HCT116 (cell line): ENCODE measurements at regions not wholly inside any gene's neighbourhood (a gene's known extent, or its start where the extent isn't known, plus 50 kb on each side); places are given as distances from the start of the nearest gene placed in this dataset.

Experiments used
- ATAC-seq: fragments of 200-7000 bp; cut with Tn5 transposase; 2 replicates; pipeline ENCODE4 v1.9.1; 2020; ENCODE audit warnings: mild to moderate bottlenecking, moderate library complexity
- BruUV-seq: library from RNA; stranded (reverse); fragments of 400-500 nt; replicated peaks from 2 replicates; lab custom pipeline; 2021; lab: Mats Ljungman, UMichigan
- CTCF ChIA-PET: fragments of 300-600 bp; sonication (Branson Sonifier 250); formaldehyde crosslinking; loops from one replicate; lab custom pipeline; 2021; ENCODE audit warnings: antibody characterized with exemption; lab: Charles Lee
- POLR2A ChIA-PET: fragments of 300-600, 350-600 bp; sonication (Branson Sonifier 250); formaldehyde crosslinking; loops from one replicate; lab custom pipeline; 2021; ENCODE audit warnings: antibody characterized with exemption; lab: Charles Lee
- RAD21 ChIA-PET, 2 experiments: fragments of 300-600 bp; sonication (Branson Sonifier 250); formaldehyde crosslinking; loops; one replicate each; lab custom pipeline; 2023; ENCODE audit warnings: low total read pairs in 2 of 2; ENCODE audit not compliant: uncharacterized antibody in 2 of 2, unreplicated experiment in 2 of 2, low non-redundant PET in 1 of 2; lab: Charles Lee
- DNase-seq: peaks from one replicate; pipeline ENCODE4 v3.0.0-alpha.2; 2010; ENCODE audit warnings: low read depth, low spot score
- H2AFZ ChIP-seq: fragments of 200-600 bp; shearing (Covaris generic), sonication (generic); 2 replicates; pipeline ENCODE4 v1.6.1; 2017; ENCODE audit warnings: low read depth, mixed run types, mixed read lengths, antibody characterized with exemption, low read length; ENCODE audit not compliant: poor library complexity, severe bottlenecking
- H3K27ac ChIP-seq: 2 replicates; pipeline ENCODE4 v1.5.1; 2012; ENCODE audit warnings: low read depth, low read length
- H3K27me3 ChIP-seq: fragments of 200-600 bp; sonication (generic); 2 replicates; pipeline ENCODE4 v1.6.1; 2016; ENCODE audit warnings: mixed run types, low read length, mixed read lengths; ENCODE audit not compliant: insufficient read depth
- H3K36me3 ChIP-seq, 2 experiments: fragments of 200-500 bp in 1 of 2; fragments of 200-600 bp in 1 of 2; sonication (Bioruptor generic) in 1 of 2; sonication (generic) in 1 of 2; 2 replicates each; pipeline versions ENCODE4 v1.5.1 to v1.6.1; 2014 to 2016; ENCODE audit warnings: low read length in 2 of 2, inconsistent platforms in 1 of 2, mixed read lengths in 1 of 2, mixed run types in 1 of 2; ENCODE audit not compliant: insufficient read depth in 2 of 2, control insufficient read depth in 1 of 2
- H3K4me1 ChIP-seq, 2 experiments: fragments of 200-600 bp in 1 of 2; sonication (generic) in 1 of 2; 2 replicates each; pipeline versions ENCODE4 v1.5.1 to v1.6.1; 2012 to 2017; ENCODE audit warnings: low read length in 2 of 2, inconsistent platforms in 1 of 2, mild to moderate bottlenecking in 1 of 2, mixed read lengths in 1 of 2, mixed run types in 1 of 2, moderate library complexity in 1 of 2; ENCODE audit not compliant: insufficient read depth in 2 of 2, control insufficient read depth in 1 of 2
- H3K4me2 ChIP-seq: fragments of 200-600 bp; sonication (generic); 2 replicates; pipeline ENCODE4 v1.6.1; 2017; ENCODE audit warnings: mixed run types, low read length, mixed read lengths
- H3K4me3 ChIP-seq, 2 experiments: fragments of 200-600 bp in 1 of 2; sonication (generic) in 1 of 2; replicated peaks in 1 of 2; 2 replicates each; pipeline ENCODE4 v1.5.1; 2011 to 2016; ENCODE audit warnings: low read length in 2 of 2, control low read depth in 1 of 2, low read depth in 1 of 2, mild to moderate bottlenecking in 1 of 2, mixed read lengths in 1 of 2, mixed run types in 1 of 2
- H3K79me2 ChIP-seq: fragments of 200-600 bp; sonication (generic); 2 replicates; pipeline ENCODE4 v1.6.1; 2017; ENCODE audit warnings: mild to moderate bottlenecking, mixed run types, low read length, moderate library complexity, mixed read lengths; ENCODE audit not compliant: insufficient read depth
- H3K9ac ChIP-seq: fragments of 200-600 bp; sonication (generic); 2 replicates; pipeline ENCODE4 v1.6.1; 2016; ENCODE audit warnings: low read length, mixed read lengths
- H3K9me2 ChIP-seq: fragments of 200-600 bp; sonication (generic), shearing (Covaris generic); 2 replicates; pipeline ENCODE4 v1.6.1; 2017; ENCODE audit warnings: mixed run types, mild to moderate bottlenecking, moderate library complexity; ENCODE audit not compliant: insufficient read depth
- H3K9me3 ChIP-seq, 2 experiments: fragments of 200-500 bp in 1 of 2; fragments of 200-600 bp in 1 of 2; sonication (Bioruptor generic) in 1 of 2; sonication (generic) in 1 of 2; 2 replicates each; pipeline ENCODE4 v1.6.1; 2014 to 2017; ENCODE audit warnings: low read length in 2 of 2, mixed read lengths in 2 of 2, inconsistent platforms in 1 of 2, low read depth in 1 of 2, mild to moderate bottlenecking in 1 of 2, mixed run types in 1 of 2, moderate library complexity in 1 of 2; ENCODE audit not compliant: control insufficient read depth in 1 of 2, insufficient read depth in 1 of 2
- H4K20me1 ChIP-seq: fragments of 200-600 bp; sonication (generic), shearing (Covaris generic); 2 replicates; pipeline ENCODE4 v1.6.1; 2017; ENCODE audit warnings: mixed run types, mild to moderate bottlenecking, moderate library complexity; ENCODE audit not compliant: insufficient read depth
- CTCF ChIP-seq, 3 experiments: fragments of 200-600 bp in 1 of 3; sonication (generic) in 1 of 3; IDR thresholded peaks in 2 of 3; conservative IDR thresholded peaks in 1 of 3; 2 replicates each; pipeline ENCODE4 v1.5.1; 2012 to 2017; ENCODE audit warnings: low read depth in 2 of 3, low read length in 2 of 3, antibody characterized with exemption in 1 of 3, borderline replicate concordance in 1 of 3, control low read depth in 1 of 3, mild to moderate bottlenecking in 1 of 3, mixed read lengths in 1 of 3, mixed run types in 1 of 3, moderate library complexity in 1 of 3; ENCODE audit not compliant: insufficient read depth in 1 of 3
- EZH2 ChIP-seq: fragments of 200-600 bp; sonication (generic); IDR thresholded peaks from 2 replicates; pipeline ENCODE4 v1.6.1; 2017; ENCODE audit warnings: antibody characterized with exemption, mixed run types
- EZH2phosphoT487 ChIP-seq: fragments of 200-600 bp; IDR thresholded peaks from 2 replicates; pipeline ENCODE4 v1.6.1; 2018; ENCODE audit warnings: antibody characterized with exemption, borderline replicate concordance
- FOSL1 ChIP-seq: IDR thresholded peaks from 2 replicates; pipeline ENCODE4 v1.6.1; 2012; ENCODE audit warnings: low read depth
- RAD21 ChIP-seq: IDR thresholded peaks from 2 replicates; pipeline ENCODE4 v1.6.1; 2012; ENCODE audit warnings: low read depth, mild to moderate bottlenecking
- SRF ChIP-seq: IDR thresholded peaks from 2 replicates; pipeline ENCODE4 v1.6.1; 2012; ENCODE audit warnings: low read depth
- ZBTB33 ChIP-seq: IDR thresholded peaks from 2 replicates; pipeline ENCODE4 v1.6.1; 2011; ENCODE audit warnings: mild to moderate bottlenecking, low read length, moderate library complexity; ENCODE audit not compliant: insufficient replicate concordance; ENCODE audit errors: extremely low read depth
- ZNF274 ChIP-seq: fragments of 200-500 bp; sonication (Bioruptor generic); IDR thresholded peaks from 2 replicates; pipeline ENCODE4 v1.6.1; 2014; ENCODE audit warnings: mild to moderate bottlenecking, low read depth, low read length, inconsistent platforms
- intact Hi-C: fragments of 100-400 bp; cut with micrococcal nuclease; formaldehyde crosslinking; loops from 2 replicates; pipeline ENCODE4 v1.10.0; 2022

GRCh38 chr21:17257784-17258183 is 255.1 kb upstream of the CXADR start:
- no peak for DNase-seq
- Histone ChIP-seq H3K4me2 (no peak overlapping the region), H3K9me3 (no peaks in the 10 kb centered on the region; a peak in 3 of 4 replicates), H3K36me3 (no peaks in the 10 kb centered on the region), H3K4me1 (no peaks in the 10 kb centered on the region), H3K79me2 (no peaks in the 10 kb centered on the region), H3K4me3 (no peak overlapping the region), H3K9ac (no peak overlapping the region), H3K9me2 (no peaks in the 10 kb centered on the region), H2AFZ (no peak overlapping the region), H3K27ac (no peak overlapping the region), H4K20me1 (no peaks in the 10 kb centered on the region), H3K27me3 (no peaks in the 10 kb centered on the region)
- no peak for TF ChIP-seq EZH2
- TF ChIP-seq SRF: no peak
- no peak for TF ChIP-seq EZH2phosphoT487
- TF ChIP-seq RAD21: no peak
- no peak for TF ChIP-seq FOSL1
- TF ChIP-seq CTCF (IDR thresholded peaks at IDR 0.05 in 2 of 3, conservative IDR thresholded peaks at IDR 0.05 in 1 of 3; ENCODE audit: borderline replicate concordance in 1 of 3, insufficient read depth in 1 of 3, low read depth in 2 of 3, low read length in 2 of 3): no peak
- RAD21 ChIA-PET: no interaction called here
- POLR2A ChIA-PET: no interaction called here
- ATAC-seq: no peak
- CTCF ChIA-PET: no interaction called here
- no TSS peak for BruUV-seq
- intact Hi-C loops: no loop called here

GRCh38 chr21:17264182-17264581 is 248.7 kb upstream of the CXADR start:
- H3K79me2 ChIP-seq: no peaks in the 10 kb centered on the region
- no peaks in the 10 kb centered on the region for H3K27me3 ChIP-seq
- no peaks in the 10 kb centered on the region for H4K20me1 ChIP-seq
- BruUV-seq: no TSS peak
- no peaks in the 10 kb centered on the region for H3K4me1 ChIP-seq
- H3K9me2 ChIP-seq: no peaks in the 10 kb centered on the region
- ATAC-seq (no peak), DNase-seq (no peak)
- no peak overlapping the region for H3K4me2 ChIP-seq
- H3K9ac ChIP-seq: no peak overlapping the region
- no peak overlapping the region for H3K27ac ChIP-seq
- H3K9me3 ChIP-seq: no peaks in the 10 kb centered on the region; a peak in 2 of 4 replicates
- ChIA-PET CTCF (no interaction called here), RAD21 (no interaction called here), POLR2A (no interaction called here)
- H3K36me3 ChIP-seq: no peaks in the 10 kb centered on the region
- no peak overlapping the region for H2AFZ ChIP-seq
- intact Hi-C loops: no loop called here
- TF ChIP-seq ZNF274 (no peak), RAD21 (no peak), ZBTB33 (no peak)
- H3K4me3 ChIP-seq: no peak overlapping the region
